ENCODE measurements at regions not wholly inside any gene's neighbourhood (a gene's known extent, or its start where the extent isn't known, plus 50 kb on each side); places are given as distances from the start of the nearest gene placed in this dataset.
"Not testable (repeated sequence)": the region's sequence is repeated elsewhere in the genome, so short reads cannot be mapped to it uniquely, and the experiment has no call there.

GRCh38 chr2:193368615-193369014 is 1173.9 kb upstream of the TMEFF2 start:
- no peak overlapping the region for H3K4me3 ChIP-seq (ENCODE audit: low read depth, low read length)
- DNase-seq (ENCODE audit: low read depth): no peak
- TF ChIP-seq, protein P1, sequence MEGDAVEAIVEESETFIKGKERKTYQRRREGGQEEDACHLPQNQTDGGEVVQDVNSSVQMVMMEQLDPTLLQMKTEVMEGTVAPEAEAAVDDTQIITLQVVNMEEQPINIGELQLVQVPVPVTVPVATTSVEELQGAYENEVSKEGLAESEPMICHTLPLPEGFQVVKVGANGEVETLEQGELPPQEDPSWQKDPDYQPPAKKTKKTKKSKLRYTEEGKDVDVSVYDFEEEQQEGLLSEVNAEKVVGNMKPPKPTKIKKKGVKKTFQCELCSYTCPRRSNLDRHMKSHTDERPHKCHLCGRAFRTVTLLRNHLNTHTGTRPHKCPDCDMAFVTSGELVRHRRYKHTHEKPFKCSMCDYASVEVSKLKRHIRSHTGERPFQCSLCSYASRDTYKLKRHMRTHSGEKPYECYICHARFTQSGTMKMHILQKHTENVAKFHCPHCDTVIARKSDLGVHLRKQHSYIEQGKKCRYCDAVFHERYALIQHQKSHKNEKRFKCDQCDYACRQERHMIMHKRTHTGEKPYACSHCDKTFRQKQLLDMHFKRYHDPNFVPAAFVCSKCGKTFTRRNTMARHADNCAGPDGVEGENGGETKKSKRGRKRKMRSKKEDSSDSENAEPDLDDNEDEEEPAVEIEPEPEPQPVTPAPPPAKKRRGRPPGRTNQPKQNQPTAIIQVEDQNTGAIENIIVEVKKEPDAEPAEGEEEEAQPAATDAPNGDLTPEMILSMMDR (conservative IDR thresholded peaks at IDR 0.05; ENCODE audit: low read depth, low read length): no peak

- DNase-seq (ENCODE audit: low read depth): no peak
- H3K4me3 ChIP-seq (ENCODE audit: low read depth, low read length): no peak overlapping the region
- TF ChIP-seq, protein P1 (conservative IDR thresholded peaks at IDR 0.05; ENCODE audit: low read depth, low read length): no peak
These were observed 1162.8 kb upstream of the TMEFF2 start for GRCh38 chr2:193357508-193357907.

GRCh38 chr2:193352665-193353242 is 1158.0 kb upstream of the TMEFF2 start:
- not testable (repeated sequence) for DNase-seq (ENCODE audit: low read depth); H3K4me3 ChIP-seq (ENCODE audit: low read depth, low read length)

DNA sequence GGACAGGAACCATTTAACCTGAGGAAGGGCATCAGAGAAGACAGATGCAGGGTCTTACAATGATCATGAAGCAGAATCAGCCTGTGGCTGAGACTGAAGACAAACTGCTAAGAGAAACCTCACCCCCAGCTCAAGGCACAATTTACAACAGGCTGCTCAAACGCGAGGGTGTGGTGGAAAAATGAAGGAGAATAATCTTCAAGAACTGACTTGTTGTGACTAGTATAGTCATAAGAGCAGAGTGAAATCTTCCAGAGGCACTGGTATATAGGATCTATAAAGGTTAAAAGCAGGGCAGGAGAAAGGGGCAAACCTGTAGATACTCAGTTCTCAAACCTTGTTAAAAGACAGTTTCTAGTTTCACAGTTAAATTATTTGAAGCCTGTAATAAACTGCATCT is 1155.8 kb upstream of the TMEFF2 start:
- H3K4me3 ChIP-seq (ENCODE audit: low read depth, low read length): no peak overlapping the region
- DNase-seq (ENCODE audit: low read depth): no peak
- TF ChIP-seq, protein P1 (conservative IDR thresholded peaks at IDR 0.05; ENCODE audit: low read depth, low read length): no peak

DNA sequence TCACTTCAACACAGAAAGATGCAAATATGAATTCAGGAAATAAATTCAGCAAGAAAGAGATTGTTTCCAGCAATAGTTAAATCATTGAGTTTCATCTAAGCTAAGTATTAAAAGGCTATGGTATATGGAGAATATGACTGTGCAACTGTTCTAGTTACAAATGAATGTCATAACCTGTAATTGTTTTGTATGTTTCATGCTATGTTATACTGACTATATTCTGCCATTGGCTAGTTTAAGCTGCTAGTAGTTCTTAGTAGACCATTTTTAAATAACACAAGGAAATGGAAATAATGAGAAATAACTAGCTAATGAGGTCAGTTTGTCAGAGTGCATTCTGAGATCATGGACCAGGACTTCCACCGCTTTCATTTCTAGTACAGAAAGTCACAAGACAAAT is 1154.9 kb upstream of the TMEFF2 start:
- DNase-seq (ENCODE audit: low read depth): no peak
- no peak overlapping the region for H3K4me3 ChIP-seq (ENCODE audit: low read depth, low read length)
- TF ChIP-seq, protein P1 (conservative IDR thresholded peaks at IDR 0.05; ENCODE audit: low read depth, low read length): no peak

- H3K4me3 ChIP-seq (ENCODE audit: low read depth, low read length): peak overlapping the region; percentile 60
- TF ChIP-seq, protein P1 (conservative IDR thresholded peaks at IDR 0.05; ENCODE audit: low read depth, low read length): no peak
- DNase-seq (ENCODE audit: low read depth): no peak
These were observed 1153.3 kb upstream of the TMEFF2 start for GRCh38 chr2:193348055-193348454.

DNA sequence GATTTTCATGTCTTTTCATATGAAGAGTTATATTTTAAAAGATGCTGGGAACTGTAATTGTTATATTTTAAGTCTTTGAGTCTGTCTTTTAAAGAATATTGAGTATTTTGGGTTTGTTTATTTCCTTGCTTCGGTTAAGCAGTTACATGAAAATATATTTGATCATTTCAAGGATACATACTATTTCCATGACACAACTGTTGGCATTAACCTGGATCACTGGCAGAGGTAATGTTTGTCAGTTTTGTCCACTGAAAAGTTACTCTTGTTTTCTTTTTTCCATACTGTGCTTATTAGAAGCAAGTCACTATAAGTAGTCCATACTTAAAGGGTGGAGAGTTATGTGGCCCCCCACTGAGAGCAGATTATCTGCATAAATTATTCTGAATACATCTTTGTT is 1142.0 kb upstream of the TMEFF2 start:
- no peak for DNase-seq (ENCODE audit: low read depth)
- TF ChIP-seq, protein P1 (conservative IDR thresholded peaks at IDR 0.05; ENCODE audit: low read depth, low read length): no peak
- H3K4me3 ChIP-seq (ENCODE audit: low read depth, low read length): no peak overlapping the region
